GM18505 (cell line): ENCODE measurements at regions not wholly inside any gene's neighbourhood (a gene's known extent, or its start where the extent isn't known, plus 50 kb on each side); places are given as distances from the start of the nearest gene placed in this dataset.
"Not testable (repeated sequence)": the region's sequence is repeated elsewhere in the genome, so short reads cannot be mapped to it uniquely, and the experiment has no call there.

ENCODE experiments used
- ATAC-seq: cut with Tn5 transposase; IDR thresholded peaks from one replicate; pipeline ENCODE4 v1.9.1; 2021; ENCODE audit not compliant: unreplicated experiment
- POLR2A ChIP-seq: IDR thresholded peaks from 4 replicates; pipeline ENCODE4 v1.6.1; 2011; ENCODE audit warnings: borderline replicate concordance; ENCODE audit not compliant: insufficient read depth, insufficient read length; ENCODE audit errors: extremely low read depth

- TF ChIP-seq POLR2A = no peak
- no peak for ATAC-seq
Measured at GRCh38 chr6:121885399-121886152, 450.1 kb downstream of the GJA1 start.

- no peak for TF ChIP-seq POLR2A
- no peak for ATAC-seq
Measured at GRCh38 chr6:121886223-121886830, 450.9 kb downstream of the GJA1 start.

- no peak for TF ChIP-seq POLR2A
- no peak for ATAC-seq
Measured at GRCh38 chr6:121887724-121888123, 452.3 kb downstream of the GJA1 start.

GRCh38 chr6:121890307-121890910 lies 455.0 kb downstream of the GJA1 start:
- TF ChIP-seq POLR2A = no peak

GRCh38 chr6:121895731-121896130 lies 460.3 kb downstream of the GJA1 start:
- not testable (repeated sequence) for ATAC-seq

More at GRCh38 chr6:121890307-121890910, 455.0 kb downstream of the GJA1 start:
- ATAC-seq = no peak

- TF ChIP-seq POLR2A = no peak
- no peak for ATAC-seq
Measured at GRCh38 chr6:121896363-121896762, 460.9 kb downstream of the GJA1 start.

- TF ChIP-seq POLR2A = no peak
- ATAC-seq = no peak
Measured at GRCh38 chr6:121896771-121897170, 461.3 kb downstream of the GJA1 start.

- TF ChIP-seq POLR2A = no peak
- no peak for ATAC-seq
Measured at GRCh38 chr6:121897337-121897760, 461.9 kb downstream of the GJA1 start.

GRCh38 chr6:121901432-121901831 lies 466.0 kb downstream of the GJA1 start:
- no peak for ATAC-seq
- no peak for TF ChIP-seq POLR2A

GRCh38 chr6:121904559-121904958 lies 469.1 kb downstream of the GJA1 start:
- ATAC-seq = no peak
- no peak for TF ChIP-seq POLR2A

GRCh38 chr6:121912905-121913304 lies 477.5 kb downstream of the GJA1 start:
- ATAC-seq = no peak
- no peak for TF ChIP-seq POLR2A

GRCh38 chr6:121917263-121917829 lies 481.9 kb downstream of the GJA1 start:
- no peak for ATAC-seq
- TF ChIP-seq POLR2A = no peak

- no peak for ATAC-seq
- TF ChIP-seq POLR2A = no peak
Measured at GRCh38 chr6:121917834-121918559, 481.5 kb upstream of the HSF2 start.
